GM18868 (cell line): ENCODE measurements at regions not wholly inside any gene's neighbourhood (a gene's known extent, or its start where the extent isn't known, plus 50 kb on each side); places are given as distances from the start of the nearest gene placed in this dataset.

Source experiments
- ATAC-seq: cut with Tn5 transposase; IDR thresholded peaks from one replicate; pipeline ENCODE4 v1.9.1; 2021; ENCODE audit warnings: mild to moderate bottlenecking, moderate library complexity; ENCODE audit not compliant: unreplicated experiment

GRCh38 chr1:60988891-60989290, 93.5 kb upstream of the NFIA start:
- ATAC-seq: no peak

- no peak for ATAC-seq
Observed at GRCh38 chr1:60987904-60988303, 94.5 kb upstream of the NFIA start.

GRCh38 chr1:60984062-60984799, 98.1 kb upstream of the NFIA start:
- no peak for ATAC-seq

DNA sequence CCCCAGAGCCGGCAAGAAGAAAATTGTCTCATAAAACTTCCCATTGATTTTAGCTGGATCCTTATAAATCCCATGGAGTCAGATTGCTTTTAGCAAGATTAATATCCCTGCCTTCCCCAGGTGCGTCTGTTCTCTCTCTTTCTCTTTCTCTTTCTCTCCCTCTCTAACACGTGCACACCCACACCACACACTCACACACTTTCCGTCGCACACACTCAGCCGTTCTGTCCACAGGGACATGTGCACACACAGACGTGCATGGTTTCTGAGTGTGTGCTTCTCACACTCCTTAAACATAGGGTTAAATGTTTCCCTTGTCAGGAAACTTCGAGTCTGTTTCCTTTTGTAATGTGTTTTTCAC, 98.7 kb upstream of the NFIA start:
- ATAC-seq: no peak

DNA sequence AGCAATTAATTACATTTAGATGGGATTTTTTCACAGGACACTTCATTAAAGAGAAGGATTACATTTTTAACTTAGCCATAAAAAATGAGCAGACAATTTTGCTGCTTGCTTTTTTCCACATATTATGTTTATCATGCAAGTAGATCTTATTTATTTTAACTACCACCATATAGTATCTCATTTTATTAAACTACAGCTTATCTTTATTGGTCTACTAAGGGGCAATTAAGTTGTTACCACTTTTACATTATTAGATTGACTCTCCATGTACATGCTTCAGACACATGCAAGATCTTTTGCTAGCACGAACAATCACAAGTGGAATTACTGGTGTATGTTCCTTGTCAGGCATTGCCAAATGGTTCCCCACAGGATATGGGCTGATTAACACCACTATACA, 99.8 kb upstream of the NFIA start:
- no peak for ATAC-seq

DNA sequence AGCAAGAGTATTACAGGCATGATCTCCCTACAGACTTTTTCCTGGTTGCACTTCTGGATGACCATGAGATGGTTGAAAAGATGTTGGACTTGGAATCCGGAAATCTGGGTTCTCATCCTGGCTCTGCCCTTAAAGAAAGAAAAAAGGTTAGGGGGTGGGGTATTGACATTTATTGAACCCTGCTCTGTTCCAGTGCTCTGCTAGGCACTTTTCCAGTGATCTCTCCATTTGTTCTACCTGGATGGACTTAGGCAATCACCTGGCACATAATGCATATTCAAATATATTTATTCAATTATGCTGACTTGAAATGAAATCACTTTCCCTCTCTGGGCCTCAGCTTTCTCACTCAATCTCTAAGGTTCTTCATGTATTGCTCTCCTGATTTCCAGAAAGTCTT, 101.0 kb upstream of the NFIA start:
- no peak for ATAC-seq

- ATAC-seq: peak; percentile 83
Observed at GRCh38 chr1:60978421-60979357, 103.7 kb upstream of the NFIA start.

DNA sequence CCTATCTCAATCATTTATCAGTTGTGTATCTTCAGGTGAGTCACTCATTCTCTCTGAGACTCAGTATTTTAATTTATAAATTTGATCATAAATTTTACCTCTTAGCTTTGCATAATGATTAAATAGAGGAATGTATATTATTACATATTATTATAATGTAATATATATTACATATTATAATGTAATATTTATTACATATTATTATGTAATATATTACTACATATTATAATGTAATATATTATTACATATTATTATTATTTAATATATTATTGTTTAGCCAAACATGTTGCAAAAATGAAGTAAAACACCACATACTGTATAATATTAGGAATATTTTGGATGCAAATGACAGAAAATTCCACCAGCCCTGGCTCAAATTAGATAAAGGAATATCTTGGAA, 104.7 kb upstream of the NFIA start:
- no peak for ATAC-seq

GRCh38 chr1:60974524-60975372, 107.6 kb upstream of the NFIA start:
- ATAC-seq: no peak

- ATAC-seq: no peak
Observed at GRCh38 chr1:60973668-60974067, 108.7 kb upstream of the NFIA start.

DNA sequence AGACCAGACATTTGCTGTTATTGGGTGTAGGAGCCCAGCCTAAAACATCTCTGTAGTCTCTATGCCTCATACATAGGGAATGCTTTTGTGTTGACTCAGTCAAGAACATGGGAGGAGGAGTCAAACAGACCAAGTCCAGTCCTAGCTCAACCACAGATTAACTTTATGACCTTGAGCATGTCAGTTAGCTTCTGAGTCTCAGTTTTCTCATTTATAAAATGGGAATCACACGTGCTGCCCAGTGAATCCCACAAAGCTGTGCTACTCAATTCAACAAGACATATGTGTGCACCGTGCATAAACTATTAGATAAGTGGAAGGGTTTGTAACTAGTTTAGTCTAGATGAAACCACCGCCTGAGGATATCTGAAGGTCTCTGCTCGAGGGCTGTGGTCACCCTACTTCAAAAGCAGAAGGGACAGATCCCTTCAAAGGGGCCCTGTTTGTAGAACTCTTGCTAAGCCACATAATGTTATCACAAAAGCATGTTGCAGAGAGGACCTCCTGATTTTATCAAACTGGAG, 109.5 kb upstream of the NFIA start:
- ATAC-seq: no peak

DNA sequence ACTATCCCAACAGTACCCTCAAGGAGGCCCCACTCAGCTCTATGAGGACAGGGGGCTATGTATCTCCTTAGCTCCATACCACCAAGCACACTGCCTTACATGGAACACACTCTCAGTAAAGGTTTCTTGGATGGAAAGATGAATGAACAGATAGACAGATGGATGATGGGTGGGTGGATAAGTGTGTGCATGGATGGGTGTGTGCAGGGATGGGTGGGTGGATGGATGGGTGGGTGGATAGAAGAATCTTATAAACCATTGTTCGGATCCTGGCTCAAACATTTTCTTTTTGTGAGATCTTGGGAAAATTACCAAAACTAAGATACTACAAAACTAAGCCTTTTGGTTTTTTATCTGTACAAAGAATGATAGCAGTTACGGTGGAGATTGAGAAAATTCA, 111.0 kb upstream of the NFIA start:
- no peak for ATAC-seq

- ATAC-seq: no peak
Observed at GRCh38 chr1:60969971-60970509, 112.3 kb upstream of the NFIA start.

- no peak for ATAC-seq
Observed at GRCh38 chr1:60965280-60965854, 117.0 kb upstream of the NFIA start.

GRCh38 chr1:60963167-60963940, 119.0 kb upstream of the NFIA start:
- ATAC-seq: no peak

DNA sequence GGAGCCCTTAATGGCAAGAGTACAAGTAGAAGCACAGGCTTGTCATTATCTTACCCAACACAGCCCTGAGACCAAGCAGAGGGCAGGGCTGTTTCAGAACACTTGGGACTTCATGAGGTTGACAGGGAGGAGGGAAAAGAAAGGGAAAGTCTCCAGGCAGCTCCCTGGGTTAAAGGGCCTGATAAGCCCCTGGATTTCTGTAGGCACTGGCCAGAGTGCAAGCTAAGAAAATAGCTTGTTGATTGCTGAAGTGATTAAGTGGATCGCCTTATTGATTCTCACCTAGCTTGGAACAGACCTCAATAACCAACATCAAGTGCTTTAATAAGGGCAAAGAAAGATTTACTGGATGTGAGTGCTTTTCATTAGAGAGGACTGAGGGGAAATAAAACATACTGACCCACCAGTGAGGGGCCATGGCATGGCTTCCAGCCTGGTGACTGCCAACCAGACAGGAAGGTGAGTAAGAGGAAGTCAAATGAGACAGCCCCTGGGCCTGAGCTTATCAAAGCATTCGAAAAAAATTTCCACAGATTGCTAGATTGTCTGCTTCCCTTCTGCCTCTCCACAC, 121.4 kb upstream of the NFIA start:
- no peak for ATAC-seq

GRCh38 chr1:60959701-60960100, 122.7 kb upstream of the NFIA start:
- ATAC-seq: no peak

DNA sequence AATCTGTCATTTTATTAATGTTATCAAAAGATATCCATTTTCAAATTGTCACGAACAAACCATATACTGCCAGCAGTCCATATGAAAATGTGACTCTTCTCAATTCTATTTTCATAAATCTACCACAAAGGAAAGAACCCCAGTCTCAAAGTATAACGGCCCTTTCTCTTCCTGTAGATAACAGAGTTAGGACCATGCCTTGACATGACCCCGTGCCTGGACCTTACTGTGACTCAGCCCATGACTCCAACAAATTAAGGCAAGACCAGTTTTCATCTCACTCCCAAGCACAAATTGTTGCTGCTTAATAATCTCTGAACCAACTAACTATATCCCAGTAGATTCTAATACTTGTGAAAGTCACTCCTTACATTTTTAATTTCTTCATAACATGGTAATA, 124.4 kb upstream of the NFIA start:
- no peak for ATAC-seq

GRCh38 chr1:60956520-60956919, 125.8 kb upstream of the NFIA start:
- ATAC-seq: no peak
